Neutrophil (primary cell): ENCODE measurements at regions not wholly inside any gene's neighbourhood (a gene's known extent, or its start where the extent isn't known, plus 50 kb on each side); places are given as distances from the start of the nearest gene placed in this dataset.

Source experiments
- H3K27ac ChIP-seq: fragments of 200-600 bp; sonication (generic); 2 replicates; pipeline ENCODE4 v1.5.1; 2016; ENCODE audit warnings: mild to moderate bottlenecking, moderate library complexity
- H3K27me3 ChIP-seq: fragments of 200-600 bp; sonication (generic); 2 replicates; pipeline ENCODE4 v1.6.0; 2016; ENCODE audit warnings: mild to moderate bottlenecking
- H3K36me3 ChIP-seq: fragments of 200-600 bp; sonication (generic); 2 replicates; pipeline ENCODE4 v1.5.1; 2017
- H3K4me1 ChIP-seq, 2 experiments: fragments of 200-600 bp in 1 of 2; sonication (generic) in 1 of 2; 1 replicate in 1 of 2; 2 replicates in 1 of 2; pipeline versions ENCODE4 v1.5.1 to v1.6.1; 2013 to 2016; ENCODE audit warnings: low read depth in 1 of 2, low read length in 1 of 2, mild to moderate bottlenecking in 1 of 2, moderate library complexity in 1 of 2; ENCODE audit not compliant: control insufficient read depth in 1 of 2, insufficient read depth in 1 of 2
- H3K4me3 ChIP-seq, 2 experiments: fragments of 200-600 bp in 1 of 2; sonication (generic) in 1 of 2; 1 replicate in 1 of 2; 2 replicates in 1 of 2; pipeline ENCODE4 v1.5.1; 2013 to 2016; ENCODE audit warnings: low read depth in 1 of 2, low read length in 1 of 2, mild to moderate bottlenecking in 1 of 2, moderate library complexity in 1 of 2
- H3K9me3 ChIP-seq: fragments of 200-600 bp; sonication (generic); 2 replicates; pipeline ENCODE4 v1.5.1; 2016
- TF ChIP-seq, protein P1 (sequence below): fragments of 200-600 bp; sonication (generic); IDR thresholded peaks from 2 replicates; pipeline ENCODE4 v1.5.1; 2016; ENCODE audit warnings: antibody characterized with exemption

DNA sequence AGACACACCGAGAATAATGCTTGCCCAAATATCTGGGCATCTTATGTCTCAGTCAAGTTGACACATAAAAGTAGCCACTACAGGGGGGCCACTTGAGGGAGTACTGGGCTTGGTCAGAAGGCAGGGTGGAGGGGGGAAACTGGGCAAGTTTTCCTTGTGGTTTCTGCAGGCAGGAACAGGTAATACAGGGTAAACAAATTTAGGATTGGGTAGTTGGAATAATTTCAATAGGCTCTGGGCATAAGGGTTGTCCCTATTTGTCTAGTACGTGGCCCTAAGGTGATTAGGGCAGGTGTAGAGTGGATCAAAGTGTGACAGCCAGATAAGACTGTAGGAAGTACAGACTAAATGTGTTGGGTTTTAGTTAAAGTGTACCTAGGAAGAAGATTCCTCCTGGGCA, 353.1 kb downstream of the TLE4 start:
- Histone ChIP-seq H3K9me3 (no peaks in the 10 kb centered on the region), H3K27me3 (no peaks in the 10 kb centered on the region), H3K36me3 (no peaks in the 10 kb centered on the region), H3K4me1 (no peaks in the 10 kb centered on the region), H3K4me3 (no peak overlapping the region), H3K27ac (no peak overlapping the region)
- TF ChIP-seq, protein P1, sequence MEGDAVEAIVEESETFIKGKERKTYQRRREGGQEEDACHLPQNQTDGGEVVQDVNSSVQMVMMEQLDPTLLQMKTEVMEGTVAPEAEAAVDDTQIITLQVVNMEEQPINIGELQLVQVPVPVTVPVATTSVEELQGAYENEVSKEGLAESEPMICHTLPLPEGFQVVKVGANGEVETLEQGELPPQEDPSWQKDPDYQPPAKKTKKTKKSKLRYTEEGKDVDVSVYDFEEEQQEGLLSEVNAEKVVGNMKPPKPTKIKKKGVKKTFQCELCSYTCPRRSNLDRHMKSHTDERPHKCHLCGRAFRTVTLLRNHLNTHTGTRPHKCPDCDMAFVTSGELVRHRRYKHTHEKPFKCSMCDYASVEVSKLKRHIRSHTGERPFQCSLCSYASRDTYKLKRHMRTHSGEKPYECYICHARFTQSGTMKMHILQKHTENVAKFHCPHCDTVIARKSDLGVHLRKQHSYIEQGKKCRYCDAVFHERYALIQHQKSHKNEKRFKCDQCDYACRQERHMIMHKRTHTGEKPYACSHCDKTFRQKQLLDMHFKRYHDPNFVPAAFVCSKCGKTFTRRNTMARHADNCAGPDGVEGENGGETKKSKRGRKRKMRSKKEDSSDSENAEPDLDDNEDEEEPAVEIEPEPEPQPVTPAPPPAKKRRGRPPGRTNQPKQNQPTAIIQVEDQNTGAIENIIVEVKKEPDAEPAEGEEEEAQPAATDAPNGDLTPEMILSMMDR: no peak

DNA sequence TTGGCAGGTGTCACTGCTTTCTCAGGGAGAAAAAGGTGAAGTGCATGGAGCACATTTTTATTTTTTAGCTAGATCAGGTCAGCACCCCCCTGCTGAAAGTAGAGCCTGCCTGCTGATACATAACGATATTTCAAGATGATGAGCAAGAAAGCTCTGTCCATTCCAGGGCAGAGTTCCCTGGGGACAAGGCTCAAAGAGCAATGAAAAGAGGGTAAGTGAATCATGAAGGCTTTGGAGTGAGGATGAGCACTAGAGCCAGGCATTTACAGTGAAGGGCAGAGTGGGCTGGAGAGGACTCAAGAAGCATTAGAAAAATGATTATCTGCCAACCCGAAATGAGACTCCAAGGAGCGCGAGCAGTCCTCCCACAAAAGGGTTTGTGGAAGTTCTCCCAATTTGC, 345.7 kb downstream of the TLE4 start:
- H3K36me3 ChIP-seq: no peaks in the 10 kb centered on the region
- no peak overlapping the region for H3K4me3 ChIP-seq
- no peaks in the 10 kb centered on the region for H3K9me3 ChIP-seq
- H3K4me1 ChIP-seq: no peaks in the 10 kb centered on the region
- TF ChIP-seq, protein P1: no peak
- H3K27me3 ChIP-seq: no peaks in the 10 kb centered on the region
- no peak overlapping the region for H3K27ac ChIP-seq

DNA sequence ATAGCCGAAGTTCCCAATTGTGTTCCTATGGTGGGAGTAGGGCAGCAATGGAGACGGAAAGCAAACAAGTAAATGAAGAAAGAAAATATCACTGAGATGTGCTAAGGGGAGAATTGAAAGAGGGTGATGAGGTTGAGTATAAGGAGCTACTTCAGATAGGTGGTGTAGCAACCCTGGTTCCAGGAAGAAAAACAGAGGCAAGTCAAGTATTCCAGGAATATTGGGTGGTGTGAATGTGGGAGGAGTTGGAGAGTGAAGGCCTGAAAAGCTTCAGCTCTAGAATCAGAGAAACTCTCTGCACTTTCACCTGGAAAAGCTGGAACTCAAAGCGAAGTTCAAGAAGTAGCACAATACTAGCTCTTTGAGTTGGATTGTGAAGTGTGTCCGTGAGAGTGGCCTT, 342.1 kb downstream of the TLE4 start:
- no peaks in the 10 kb centered on the region for H3K9me3 ChIP-seq
- H3K4me1 ChIP-seq: no peaks in the 10 kb centered on the region
- no peaks in the 10 kb centered on the region for H3K27me3 ChIP-seq
- H3K4me3 ChIP-seq: no peak overlapping the region
- H3K27ac ChIP-seq: no peak overlapping the region
- TF ChIP-seq, protein P1: no peak
- H3K36me3 ChIP-seq: no peaks in the 10 kb centered on the region

DNA sequence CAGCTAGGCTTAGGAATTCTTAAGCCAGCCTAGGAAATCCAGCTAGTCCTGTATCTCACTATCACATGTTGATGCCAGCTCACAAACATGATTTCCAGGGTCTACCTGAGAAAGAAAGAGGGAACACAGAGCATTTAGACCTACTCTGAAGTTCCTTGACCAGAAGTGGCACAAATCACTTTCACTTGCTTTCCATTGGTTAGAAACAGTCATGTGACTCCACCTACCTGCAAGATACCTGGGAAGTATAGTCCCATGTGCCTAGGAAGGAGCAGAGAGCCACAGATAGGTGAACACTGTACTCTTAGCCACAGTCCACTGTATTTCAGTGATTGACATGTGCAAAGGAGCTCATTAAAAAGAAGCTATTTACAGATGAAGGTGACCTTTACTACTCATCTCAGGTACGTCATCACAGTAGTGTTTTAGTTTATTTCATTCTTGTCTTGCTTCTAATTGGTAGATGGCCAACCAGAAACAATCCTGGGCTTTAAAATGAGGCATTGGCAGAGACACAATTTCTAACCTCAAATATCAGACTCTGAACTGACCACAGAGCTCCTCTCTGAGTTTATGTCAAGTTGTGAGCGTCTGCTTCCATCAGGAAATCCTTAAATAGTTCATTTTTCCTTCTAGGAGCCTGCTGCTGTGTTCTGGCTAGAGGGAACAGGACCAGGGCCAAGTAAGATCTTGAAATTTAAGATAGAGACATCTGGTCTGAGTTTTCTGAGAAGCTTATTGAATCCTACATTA, 340.7 kb downstream of the TLE4 start:
- TF ChIP-seq, protein P1: no peak
- no peak overlapping the region for H3K27ac ChIP-seq
- no peaks in the 10 kb centered on the region for H3K27me3 ChIP-seq
- no peak overlapping the region for H3K4me3 ChIP-seq
- H3K36me3 ChIP-seq: no peaks in the 10 kb centered on the region
- H3K4me1 ChIP-seq: no peaks in the 10 kb centered on the region
- no peaks in the 10 kb centered on the region for H3K9me3 ChIP-seq

DNA sequence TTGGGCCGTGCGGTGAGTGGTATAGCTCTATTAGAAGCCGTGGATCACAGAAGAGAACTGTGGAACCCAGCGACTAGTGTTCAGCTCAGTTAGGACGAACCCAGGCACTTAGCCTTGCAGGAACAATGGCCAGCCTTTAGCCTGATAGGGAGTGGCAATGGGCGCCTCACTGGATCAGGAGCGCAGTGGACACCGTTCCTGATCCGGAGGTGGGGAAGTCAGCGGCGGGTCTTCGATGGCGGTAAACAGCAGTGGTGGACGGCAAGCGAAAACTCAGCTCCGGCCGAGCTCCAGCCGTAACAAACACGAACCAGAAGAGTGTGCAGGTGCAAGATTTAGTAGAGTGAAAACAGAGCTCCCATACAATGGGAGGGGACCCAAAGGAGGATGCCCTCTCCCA, 340.0 kb downstream of the TLE4 start:
- Histone ChIP-seq H3K27ac (no peak overlapping the region), H3K4me3 (no peak overlapping the region), H3K4me1 (no peaks in the 10 kb centered on the region), H3K9me3 (no peaks in the 10 kb centered on the region), H3K36me3 (no peaks in the 10 kb centered on the region), H3K27me3 (no peaks in the 10 kb centered on the region)
- TF ChIP-seq, protein P1: no peak
